ENCODE measurements at regions not wholly inside any gene's neighbourhood (a gene's known extent, or its start where the extent isn't known, plus 50 kb on each side); places are given as distances from the start of the nearest gene placed in this dataset.
"Not testable (repeated sequence)": the region's sequence is repeated elsewhere in the genome, so short reads cannot be mapped to it uniquely, and the experiment has no call there.

DNA sequence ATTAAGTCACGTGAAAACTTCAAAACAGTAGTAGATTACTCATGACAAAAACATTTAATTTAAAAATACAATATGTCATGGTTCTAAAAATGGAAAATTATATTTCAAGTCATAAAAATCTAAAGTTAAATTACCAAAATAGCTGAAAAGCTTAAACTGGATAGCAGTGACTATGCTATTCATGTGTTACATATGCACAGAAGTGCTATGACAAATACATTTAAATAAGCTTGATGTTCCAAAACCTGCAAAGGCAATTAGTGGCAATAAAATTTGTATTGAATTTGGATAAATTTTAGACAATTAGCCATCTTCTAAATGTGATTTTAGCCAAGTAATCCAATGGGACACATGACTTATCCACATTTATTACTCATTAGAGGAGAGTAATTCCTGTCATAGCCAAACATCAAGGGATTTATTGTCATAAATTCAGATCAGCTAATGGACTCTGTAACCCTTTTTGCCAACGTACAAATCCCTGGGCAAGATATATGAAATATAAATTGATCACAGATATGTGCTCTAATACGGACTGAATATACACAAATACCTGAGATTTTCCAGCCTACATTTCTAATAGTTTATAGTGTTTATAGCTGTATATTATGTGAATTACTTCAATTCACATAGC, 419.4 kb downstream of the ISL1 start:
- no peaks in the 10 kb centered on the region for H3K36me3 Mint-ChIP-seq (ENCODE audit: low read depth)
- ChIA-PET POLR2A (no interaction called here), CTCF (no interaction called here)
- no peak overlapping the region for H3K4me3 Mint-ChIP-seq
- no peak overlapping the region for H3K27ac Mint-ChIP-seq
- H3K9me3 Mint-ChIP-seq = peaks cover 4% of the 10 kb centered on the region
- no peaks in the 10 kb centered on the region for H3K27me3 Mint-ChIP-seq
- no peaks in the 10 kb centered on the region for H3K4me1 Mint-ChIP-seq
- no peak for DNase-seq

GRCh38 chr5:51806677-51807076, 423.4 kb downstream of the ISL1 start:
- no peak overlapping the region for H3K4me3 Mint-ChIP-seq
- ChIA-PET POLR2A (no interaction called here), CTCF (no interaction called here)
- H3K4me1 Mint-ChIP-seq = no peaks in the 10 kb centered on the region
- H3K27me3 Mint-ChIP-seq = no peaks in the 10 kb centered on the region
- no peak overlapping the region for H3K27ac Mint-ChIP-seq
- H3K9me3 Mint-ChIP-seq = peaks cover 6% of the 10 kb centered on the region
- H3K36me3 Mint-ChIP-seq (ENCODE audit: low read depth) = no peaks in the 10 kb centered on the region
- no peak for DNase-seq

DNA sequence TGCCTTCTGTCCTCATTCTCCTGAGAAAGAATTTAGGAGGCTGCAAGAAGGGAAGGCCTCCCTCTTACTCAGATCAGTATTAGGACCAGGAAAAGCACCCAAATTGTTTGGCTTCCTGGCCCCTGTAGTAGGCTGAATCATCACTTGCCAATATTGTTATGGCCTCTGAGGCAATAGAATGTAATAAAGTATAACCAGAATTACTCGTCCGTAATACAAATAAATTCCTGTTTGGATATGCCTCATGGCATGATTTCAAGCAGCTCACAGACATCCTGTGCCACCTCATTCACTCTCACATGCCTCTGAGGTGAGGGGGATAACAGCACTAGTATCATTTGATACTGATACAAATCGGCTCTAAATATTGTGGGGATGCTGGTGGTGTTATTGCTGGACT, 427.3 kb downstream of the ISL1 start:
- no peak overlapping the region for H3K27ac Mint-ChIP-seq
- no peaks in the 10 kb centered on the region for H3K4me1 Mint-ChIP-seq
- ChIA-PET CTCF (no interaction called here), POLR2A (no interaction called here)
- DNase-seq = no peak
- no peaks in the 10 kb centered on the region for H3K27me3 Mint-ChIP-seq
- peaks cover 6% of the 10 kb centered on the region for H3K9me3 Mint-ChIP-seq
- no peaks in the 10 kb centered on the region for H3K36me3 Mint-ChIP-seq (ENCODE audit: low read depth)
- H3K4me3 Mint-ChIP-seq = no peak overlapping the region

DNA sequence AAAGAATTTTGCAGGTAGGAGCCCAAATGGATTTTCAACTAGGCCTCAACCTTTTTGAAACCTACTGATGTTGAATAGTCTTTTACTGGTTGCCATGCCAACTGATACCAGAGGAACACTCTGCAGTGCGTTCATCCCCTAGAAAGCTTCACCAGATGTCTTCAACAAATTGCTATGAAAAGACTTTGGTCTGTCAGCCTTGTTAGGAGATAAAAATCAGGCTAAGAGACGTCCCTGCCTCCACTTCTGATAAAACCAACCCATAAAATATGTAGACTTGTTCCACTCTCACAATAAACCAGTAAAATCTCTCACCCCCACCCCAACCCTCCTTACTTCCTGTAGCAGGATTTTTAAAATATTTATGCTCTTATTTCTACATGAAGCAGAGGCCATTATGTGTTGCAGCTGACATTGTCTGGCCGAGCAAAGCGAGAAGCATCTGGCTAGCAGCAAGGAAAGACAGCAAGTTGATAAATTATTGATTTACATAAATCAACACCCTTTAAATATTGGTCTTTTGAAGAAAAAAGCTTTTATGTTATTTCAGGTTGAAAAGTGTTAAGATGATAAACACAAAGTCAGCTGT, 428.7 kb downstream of the ISL1 start:
- H3K4me3 Mint-ChIP-seq = no peak overlapping the region
- no peaks in the 10 kb centered on the region for H3K27me3 Mint-ChIP-seq

GRCh38 chr5:51814817-51815216, 431.6 kb downstream of the ISL1 start:
- POLR2A ChIA-PET; H3K36me3 Mint-ChIP-seq (ENCODE audit: low read depth); H3K9me3 Mint-ChIP-seq; DNase-seq; H3K27me3 Mint-ChIP-seq; H3K4me1 Mint-ChIP-seq; CTCF ChIA-PET; H3K4me3 Mint-ChIP-seq; H3K27ac Mint-ChIP-seq: not testable (repeated sequence)

More for the DNA sequence above, 428.7 kb downstream of the ISL1 start:
- CTCF ChIA-PET = no interaction called here
- POLR2A ChIA-PET = no interaction called here
- no peak for DNase-seq
- H3K36me3 Mint-ChIP-seq (ENCODE audit: low read depth) = no peaks in the 10 kb centered on the region
- no peaks in the 10 kb centered on the region for H3K4me1 Mint-ChIP-seq
- peaks cover 4% of the 10 kb centered on the region for H3K9me3 Mint-ChIP-seq
- H3K27ac Mint-ChIP-seq = no peak overlapping the region

- Mint-ChIP-seq H3K4me3 (no peak overlapping the region), H3K36me3 (ENCODE audit: low read depth) (no peaks in the 10 kb centered on the region), H3K27ac (no peak overlapping the region), H3K27me3 (no peaks in the 10 kb centered on the region), H3K9me3 (peaks cover 9% of the 10 kb centered on the region), H3K4me1 (no peaks in the 10 kb centered on the region)
- ChIA-PET CTCF (no interaction called here), POLR2A (no interaction called here)
- no peak for DNase-seq
These were observed 433.2 kb downstream of the ISL1 start for GRCh38 chr5:51816427-51816826.

DNA sequence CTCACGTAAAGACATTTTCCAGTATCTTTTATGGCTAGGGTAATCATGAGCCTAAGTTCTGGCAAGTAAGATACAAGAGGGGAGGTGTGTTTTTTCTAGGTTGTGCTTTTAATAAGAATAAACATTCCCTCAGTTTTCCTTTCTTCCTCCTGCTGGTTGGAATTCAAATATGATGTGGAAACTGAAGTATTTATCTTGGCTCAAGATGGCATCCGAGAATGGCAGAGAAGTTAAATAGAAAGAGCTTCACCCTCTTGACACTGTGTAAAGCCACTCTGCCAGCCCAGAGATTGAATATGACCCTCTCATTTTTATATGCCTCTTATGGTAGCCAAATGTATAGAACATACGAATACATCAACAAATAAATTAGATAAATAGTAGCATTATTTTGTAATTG, 438.4 kb downstream of the ISL1 start:
- H3K27me3 Mint-ChIP-seq = no peaks in the 10 kb centered on the region
- ChIA-PET CTCF (no interaction called here), POLR2A (no interaction called here)
- H3K9me3 Mint-ChIP-seq = peaks cover 9% of the 10 kb centered on the region
- H3K36me3 Mint-ChIP-seq (ENCODE audit: low read depth) = no peaks in the 10 kb centered on the region
- no peaks in the 10 kb centered on the region for H3K4me1 Mint-ChIP-seq
- no peak for DNase-seq
- H3K4me3 Mint-ChIP-seq = no peak overlapping the region
- H3K27ac Mint-ChIP-seq = no peak overlapping the region

DNA sequence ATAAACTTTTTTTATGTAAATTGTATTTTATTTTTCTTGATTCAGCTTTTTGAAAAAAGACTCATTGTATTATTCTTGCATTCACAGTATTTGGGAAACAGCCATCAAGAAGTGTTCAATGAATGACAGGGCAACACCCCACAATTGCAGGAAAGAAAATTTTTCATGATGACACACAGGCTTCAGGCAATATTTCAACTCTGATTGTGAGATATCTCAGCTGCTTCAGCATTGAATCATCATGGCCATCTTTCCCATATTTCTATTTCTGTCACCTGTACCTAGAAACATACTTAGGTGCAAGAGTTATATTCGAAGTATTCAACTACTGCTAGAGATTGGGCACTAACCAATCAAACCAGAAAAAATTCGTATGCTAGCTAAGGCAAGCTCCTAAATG, 446.0 kb downstream of the ISL1 start:
- CTCF ChIA-PET = no interaction called here
- H3K27ac Mint-ChIP-seq = no peak overlapping the region
- H3K4me1 Mint-ChIP-seq = no peaks in the 10 kb centered on the region
- no peaks in the 10 kb centered on the region for H3K27me3 Mint-ChIP-seq
- peaks cover 5% of the 10 kb centered on the region for H3K9me3 Mint-ChIP-seq
- H3K36me3 Mint-ChIP-seq (ENCODE audit: low read depth) = no peaks in the 10 kb centered on the region
- DNase-seq = no peak
- POLR2A ChIA-PET = no interaction called here
- H3K4me3 Mint-ChIP-seq = no peak overlapping the region

DNA sequence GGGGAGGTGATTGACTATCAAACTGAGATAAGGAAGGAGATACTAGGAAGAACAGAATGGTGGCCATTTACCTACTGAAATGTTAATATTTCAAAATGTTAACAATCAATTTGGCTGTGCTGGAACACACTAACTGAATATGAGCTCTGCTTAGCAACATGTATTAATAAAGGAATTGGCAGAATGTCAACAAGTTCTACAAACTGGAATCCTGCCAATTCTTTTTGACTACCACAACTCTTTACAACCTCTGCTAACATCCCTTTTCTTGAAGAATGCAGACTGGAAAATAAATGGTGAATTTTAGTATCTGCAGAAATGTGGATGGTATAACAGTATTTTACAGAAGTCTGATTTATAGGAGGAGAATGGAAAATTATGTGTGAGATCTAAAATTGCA, 446.4 kb downstream of the ISL1 start:
- H3K4me1 Mint-ChIP-seq = no peaks in the 10 kb centered on the region
- no peaks in the 10 kb centered on the region for H3K36me3 Mint-ChIP-seq (ENCODE audit: low read depth)
- no peak overlapping the region for H3K4me3 Mint-ChIP-seq
- ChIA-PET POLR2A (no interaction called here), CTCF (no interaction called here)
- peaks cover 5% of the 10 kb centered on the region for H3K9me3 Mint-ChIP-seq
- H3K27ac Mint-ChIP-seq = no peak overlapping the region
- no peak for DNase-seq
- no peaks in the 10 kb centered on the region for H3K27me3 Mint-ChIP-seq

GRCh38 chr5:51832934-51833470, 449.8 kb downstream of the ISL1 start:
- Mint-ChIP-seq H3K4me1 (no peaks in the 10 kb centered on the region), H3K27me3 (no peaks in the 10 kb centered on the region), H3K27ac (no peak overlapping the region), H3K9me3 (peaks cover 5% of the 10 kb centered on the region), H3K4me3 (no peak overlapping the region), H3K36me3 (ENCODE audit: low read depth) (no peaks in the 10 kb centered on the region)
- CTCF ChIA-PET = no interaction called here
- POLR2A ChIA-PET = no interaction called here
- no peak for DNase-seq

GRCh38 chr5:51838459-51838858, 455.2 kb downstream of the ISL1 start:
- no peaks in the 10 kb centered on the region for H3K4me1 Mint-ChIP-seq
- ChIA-PET POLR2A (no interaction called here), CTCF (no interaction called here)
- H3K36me3 Mint-ChIP-seq (ENCODE audit: low read depth) = no peaks in the 10 kb centered on the region
- H3K27me3 Mint-ChIP-seq = no peaks in the 10 kb centered on the region
- H3K27ac Mint-ChIP-seq = no peak overlapping the region
- H3K4me3 Mint-ChIP-seq = no peak overlapping the region
- peaks cover 8% of the 10 kb centered on the region for H3K9me3 Mint-ChIP-seq
- DNase-seq = no peak

DNA sequence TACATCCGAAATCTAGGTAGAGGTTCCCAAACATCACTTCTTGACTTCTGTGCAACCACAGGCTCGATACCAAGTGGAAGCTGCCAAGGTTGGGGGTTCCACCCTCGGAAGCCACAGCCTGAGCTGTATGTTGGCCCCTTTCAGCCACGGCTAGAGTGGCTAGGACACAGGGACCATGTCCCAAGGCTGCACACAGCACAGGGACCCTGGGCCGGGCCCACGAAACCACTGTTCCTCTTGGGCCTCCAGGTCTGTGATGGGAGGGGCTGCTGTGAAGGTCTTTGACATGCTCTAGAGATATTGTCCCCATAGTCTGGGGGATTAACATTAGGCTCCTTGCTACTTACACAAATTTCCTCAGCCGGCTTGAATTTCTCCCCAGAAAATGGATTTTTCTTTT, 460.6 kb downstream of the ISL1 start:
- no peaks in the 10 kb centered on the region for H3K36me3 Mint-ChIP-seq (ENCODE audit: low read depth)
- H3K4me3 Mint-ChIP-seq = no peak overlapping the region
- peaks cover 15% of the 10 kb centered on the region for H3K9me3 Mint-ChIP-seq
- no peaks in the 10 kb centered on the region for H3K4me1 Mint-ChIP-seq
- POLR2A ChIA-PET = no interaction called here
- no peaks in the 10 kb centered on the region for H3K27me3 Mint-ChIP-seq
- DNase-seq = no peak
- H3K27ac Mint-ChIP-seq = no peak overlapping the region
- CTCF ChIA-PET = no interaction called here

DNA sequence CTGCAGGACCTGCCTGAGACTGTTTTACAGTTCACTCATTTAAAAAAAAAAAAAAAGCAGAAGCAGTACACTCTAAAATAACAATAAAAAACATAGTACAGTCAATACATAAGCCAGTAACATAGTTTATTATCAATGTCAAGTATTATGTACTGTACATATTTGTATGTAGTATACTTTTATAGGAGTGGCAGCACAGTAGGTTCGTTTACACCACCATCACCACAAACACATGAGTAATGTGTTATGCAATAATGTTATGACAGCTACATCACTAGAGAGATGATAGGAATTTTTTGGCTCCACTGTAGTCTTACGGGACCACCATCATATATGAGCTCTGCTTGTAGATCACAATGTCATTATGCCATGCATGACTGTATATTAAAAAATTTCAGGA, 462.8 kb downstream of the ISL1 start:
- Mint-ChIP-seq H3K27me3 (no peaks in the 10 kb centered on the region), H3K36me3 (ENCODE audit: low read depth) (no peaks in the 10 kb centered on the region), H3K4me1 (no peaks in the 10 kb centered on the region), H3K27ac (no peak overlapping the region), H3K9me3 (peaks cover 15% of the 10 kb centered on the region), H3K4me3 (no peak overlapping the region)
- no peak for DNase-seq
- ChIA-PET CTCF (interaction anchor here (0.6 kb wide), 1 partner anchor 816 kb away, joined by 3 read pairs; no protein-coding TSS in a partner anchor), POLR2A (no interaction called here)

DNA sequence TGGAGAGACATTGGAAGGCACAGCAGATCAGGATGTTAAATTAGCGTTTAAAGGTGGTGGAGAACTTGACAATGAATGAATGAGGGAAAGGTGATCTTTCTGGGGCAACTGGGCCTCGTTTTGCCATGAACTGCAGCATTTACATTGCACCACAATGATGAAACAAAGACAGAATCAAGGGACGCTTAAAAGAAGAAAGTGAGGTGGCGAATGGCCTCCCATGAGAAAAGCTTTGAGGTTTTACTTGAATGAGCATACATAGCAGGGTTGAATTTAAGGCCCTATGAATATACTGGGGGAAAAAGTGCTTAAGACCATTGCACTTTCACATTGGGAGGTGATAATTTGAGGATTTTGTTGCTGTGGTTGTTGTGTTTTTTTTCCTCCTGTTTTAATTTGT, 476.4 kb downstream of the ISL1 start:
- H3K9me3 Mint-ChIP-seq = no peaks in the 10 kb centered on the region
- ChIA-PET CTCF (no interaction called here), POLR2A (no interaction called here)
- H3K4me1 Mint-ChIP-seq = no peaks in the 10 kb centered on the region
- H3K4me3 Mint-ChIP-seq = no peak overlapping the region
- DNase-seq = no peak
- H3K27me3 Mint-ChIP-seq = no peaks in the 10 kb centered on the region
- no peak overlapping the region for H3K27ac Mint-ChIP-seq
- H3K36me3 Mint-ChIP-seq (ENCODE audit: low read depth) = no peaks in the 10 kb centered on the region

All from activated CD4-positive, alpha-beta memory T cell treated with anti-CD3 and anti-CD28 coated beads, Interleukin-2, amount 10 ng/mL, durations not matched to agents 7 days and 5 days (primary cell).